Esophagus squamous epithelium (tissue), 4 donors: ENCODE measurements at regions not wholly inside any gene's neighbourhood (a gene's known extent, or its start where the extent isn't known, plus 50 kb on each side); places are given as distances from the start of the nearest gene placed in this dataset.

Experiments
- POLR2A ChIP-seq, 4 donors: fragments of 450-650 bp; IDR thresholded peaks; one replicate each; pipeline ENCODE4 v1.6.1; 2017; ENCODE audit warnings: antibody characterized with exemption in 4 of 4, mild to moderate bottlenecking in 4 of 4, moderate library complexity in 3 of 4
- TF ChIP-seq, protein P1 (sequence below), 6 experiments: fragments of 450-650 bp in 4 of 6; fragments of 200-600 bp in 2 of 6; sonication (generic) in 2 of 6; IDR thresholded peaks; one replicate each; pipeline ENCODE4 v1.5.1; 2016 to 2019; ENCODE audit warnings: antibody characterized with exemption in 6 of 6, mild to moderate bottlenecking in 4 of 6, moderate library complexity in 4 of 6

GRCh38 chr12:87305481-87305880, 723.7 kb downstream of the C12orf50 start:
- TF ChIP-seq, protein P1, sequence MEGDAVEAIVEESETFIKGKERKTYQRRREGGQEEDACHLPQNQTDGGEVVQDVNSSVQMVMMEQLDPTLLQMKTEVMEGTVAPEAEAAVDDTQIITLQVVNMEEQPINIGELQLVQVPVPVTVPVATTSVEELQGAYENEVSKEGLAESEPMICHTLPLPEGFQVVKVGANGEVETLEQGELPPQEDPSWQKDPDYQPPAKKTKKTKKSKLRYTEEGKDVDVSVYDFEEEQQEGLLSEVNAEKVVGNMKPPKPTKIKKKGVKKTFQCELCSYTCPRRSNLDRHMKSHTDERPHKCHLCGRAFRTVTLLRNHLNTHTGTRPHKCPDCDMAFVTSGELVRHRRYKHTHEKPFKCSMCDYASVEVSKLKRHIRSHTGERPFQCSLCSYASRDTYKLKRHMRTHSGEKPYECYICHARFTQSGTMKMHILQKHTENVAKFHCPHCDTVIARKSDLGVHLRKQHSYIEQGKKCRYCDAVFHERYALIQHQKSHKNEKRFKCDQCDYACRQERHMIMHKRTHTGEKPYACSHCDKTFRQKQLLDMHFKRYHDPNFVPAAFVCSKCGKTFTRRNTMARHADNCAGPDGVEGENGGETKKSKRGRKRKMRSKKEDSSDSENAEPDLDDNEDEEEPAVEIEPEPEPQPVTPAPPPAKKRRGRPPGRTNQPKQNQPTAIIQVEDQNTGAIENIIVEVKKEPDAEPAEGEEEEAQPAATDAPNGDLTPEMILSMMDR (IDR thresholded peaks at IDR 0.05), result no peak
- TF ChIP-seq POLR2A (IDR thresholded peaks at IDR 0.05), result no peak
